HUDEP-2 (cell line): ENCODE measurements at regions not wholly inside any gene's neighbourhood (a gene's known extent, or its start where the extent isn't known, plus 50 kb on each side); places are given as distances from the start of the nearest gene placed in this dataset.
"Not testable (repeated sequence)": the region's sequence is repeated elsewhere in the genome, so short reads cannot be mapped to it uniquely, and the experiment has no call there.

Source experiments
- DNase-seq, 76 experiments: peaks; one replicate each; lab custom pipeline; 2025; ENCODE audit not compliant: unreplicated experiment in 76 of 76; lab: John Stamatoyannopoulos, UW

DNA sequence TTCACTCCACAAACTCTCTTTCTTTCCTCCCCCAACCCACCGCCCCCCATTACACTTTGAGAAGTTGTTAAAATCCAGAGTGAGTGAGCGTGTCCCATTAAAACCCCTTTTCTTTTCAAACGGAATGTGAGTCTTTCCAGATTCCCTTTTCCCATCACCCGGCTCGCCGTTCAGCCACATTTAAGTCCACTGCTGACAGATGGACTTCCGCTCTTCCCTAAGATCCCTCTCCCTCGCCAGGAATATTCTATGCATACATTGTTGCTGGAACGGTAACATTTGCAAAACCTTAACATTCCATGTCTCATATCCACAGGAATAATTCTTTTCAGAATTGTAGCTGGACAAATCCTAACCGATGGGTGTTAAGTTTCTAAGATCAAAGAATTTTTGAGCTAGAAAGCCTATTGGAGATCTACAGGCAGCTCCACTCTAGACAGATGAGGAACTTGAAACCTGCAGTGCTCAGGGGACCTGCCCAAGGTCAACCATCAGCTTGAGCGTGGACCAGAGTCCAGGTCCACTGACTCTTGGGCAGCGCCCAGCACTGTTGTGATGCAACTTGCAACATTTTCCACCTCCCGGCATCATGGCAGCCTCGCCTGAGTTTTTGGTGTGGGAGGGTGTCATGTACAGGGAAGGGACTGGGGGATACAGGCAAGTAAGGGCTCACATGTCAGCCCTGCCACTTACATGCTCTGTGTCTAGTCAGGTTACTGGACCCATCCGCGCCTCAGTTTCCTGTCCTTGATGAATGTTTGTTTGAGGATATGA lies 500.1 kb downstream of the CCDC171 start:
- DNase-seq: no peak

DNA sequence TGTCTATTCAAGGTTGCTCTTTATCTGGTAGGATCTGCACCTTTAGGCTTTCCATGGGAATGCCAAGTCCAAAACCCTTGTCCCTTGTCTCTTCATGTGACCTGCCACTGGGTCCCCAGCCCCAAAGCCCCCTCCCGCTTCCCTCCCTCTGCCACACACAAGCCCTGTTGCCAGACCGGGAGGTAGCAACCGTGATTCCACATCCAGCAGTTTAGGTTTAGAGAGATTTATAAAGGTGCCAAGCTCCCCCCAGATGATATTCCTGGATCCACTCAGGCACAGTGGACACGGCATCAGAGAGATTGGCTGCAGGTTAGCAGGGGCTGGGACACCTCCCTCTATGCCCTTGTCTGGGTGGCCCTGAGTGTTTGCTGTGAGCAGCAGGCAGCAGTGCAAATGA lies 504.7 kb downstream of the CCDC171 start:
- no peak for DNase-seq

DNA sequence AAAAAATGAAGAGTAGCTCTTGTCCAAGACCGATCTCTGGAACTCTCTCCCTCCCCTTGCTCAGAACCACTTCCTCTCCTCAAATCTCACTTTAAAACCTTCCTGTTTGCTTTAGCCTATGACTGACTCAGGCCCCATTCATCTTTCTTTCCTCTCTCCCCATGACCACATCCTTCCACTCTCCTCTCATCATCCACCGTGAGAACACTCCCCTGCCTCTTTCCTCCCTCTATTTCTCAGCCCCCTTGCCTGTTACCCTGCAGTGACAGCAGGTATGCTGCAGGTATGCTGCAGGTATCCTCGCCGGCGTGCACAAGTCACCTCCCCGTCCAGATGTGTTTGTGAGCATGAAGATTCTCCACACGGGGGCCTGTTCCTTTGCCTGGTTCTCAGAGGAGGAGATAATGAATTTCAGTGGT lies 505.3 kb downstream of the CCDC171 start:
- DNase-seq: no peak

DNA sequence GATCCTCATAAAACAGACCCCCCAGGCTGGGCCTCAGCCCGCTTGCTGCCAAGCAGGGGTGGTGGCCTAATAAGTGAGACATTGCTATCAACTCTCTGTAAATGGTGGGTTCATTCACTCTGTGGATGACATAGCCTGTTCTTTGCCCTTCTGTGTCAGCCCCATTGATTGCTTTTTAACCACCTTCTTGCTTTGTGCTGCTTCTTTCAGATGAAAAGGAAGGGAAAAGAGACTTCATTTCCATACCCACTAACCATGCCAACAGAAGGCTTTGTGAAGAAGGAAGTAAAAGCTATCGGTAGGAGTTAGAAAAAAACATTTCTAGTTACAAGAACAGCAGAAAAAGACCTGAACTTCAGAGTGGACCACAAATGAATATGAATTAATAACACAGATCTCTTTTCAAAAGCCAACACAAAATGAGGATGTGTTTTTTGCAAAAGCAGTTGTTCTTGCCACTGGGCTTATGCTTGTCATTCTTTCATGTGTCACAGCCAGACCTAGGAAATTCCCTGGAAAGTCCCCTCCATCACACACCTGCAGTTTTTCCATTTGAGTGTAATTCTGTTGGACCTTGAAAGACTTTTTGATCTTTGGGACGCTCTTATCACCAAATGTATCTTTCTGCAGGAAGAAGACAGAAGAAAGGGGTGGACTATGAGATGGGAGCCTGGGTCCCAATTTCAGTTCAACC lies 507.7 kb downstream of the CCDC171 start:
- no peak for DNase-seq

DNA sequence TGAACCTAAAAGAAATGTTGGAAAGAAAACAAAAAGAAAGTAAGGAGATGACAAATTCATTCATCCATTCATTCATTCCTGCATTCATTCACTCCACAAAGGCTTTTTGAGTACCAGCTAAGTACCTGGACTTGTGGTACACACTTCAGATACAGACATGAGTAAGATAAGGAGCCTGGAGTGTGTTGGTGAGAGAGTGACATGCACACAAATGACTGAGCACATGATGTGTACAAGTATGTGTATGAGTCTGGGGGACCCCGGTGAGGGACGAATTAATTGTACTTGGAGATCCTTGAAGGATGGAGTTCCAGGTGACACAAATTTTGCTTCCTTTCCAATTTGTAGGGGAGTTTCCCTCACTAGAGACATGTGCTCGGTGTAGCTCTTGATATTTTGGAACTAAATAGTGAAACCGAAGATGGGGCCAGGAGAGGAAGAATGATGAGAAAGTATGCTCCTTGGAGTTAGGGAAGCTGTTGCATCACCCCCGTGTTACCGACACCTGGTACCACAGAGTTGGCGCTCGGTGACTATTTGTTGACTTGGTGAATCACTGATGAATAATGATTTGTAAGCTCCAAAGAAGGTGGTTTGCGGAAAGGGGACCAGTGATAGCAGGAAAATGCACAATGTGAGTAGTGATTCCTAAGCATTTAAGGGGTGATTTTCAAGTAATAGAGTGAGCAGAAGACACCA lies 509.8 kb downstream of the CCDC171 start:
- DNase-seq: no peak

DNA sequence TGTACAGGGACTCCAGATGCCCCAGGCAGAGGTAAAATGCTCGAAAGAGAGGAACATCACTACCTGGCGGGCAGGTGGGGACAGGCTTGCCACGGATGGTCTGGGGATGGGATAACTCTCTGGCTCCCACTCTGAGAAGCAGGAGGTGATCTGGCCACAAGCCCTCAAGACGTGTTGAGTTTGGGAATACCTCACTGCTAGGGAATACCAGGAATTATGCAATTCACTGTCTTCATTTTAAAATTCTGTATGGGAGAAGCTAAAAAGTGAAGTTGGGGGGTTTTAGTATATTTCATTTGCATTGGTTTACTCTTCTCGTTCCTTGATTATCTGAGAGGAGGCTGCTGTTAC lies 510.4 kb downstream of the CCDC171 start:
- DNase-seq: no peak

DNA sequence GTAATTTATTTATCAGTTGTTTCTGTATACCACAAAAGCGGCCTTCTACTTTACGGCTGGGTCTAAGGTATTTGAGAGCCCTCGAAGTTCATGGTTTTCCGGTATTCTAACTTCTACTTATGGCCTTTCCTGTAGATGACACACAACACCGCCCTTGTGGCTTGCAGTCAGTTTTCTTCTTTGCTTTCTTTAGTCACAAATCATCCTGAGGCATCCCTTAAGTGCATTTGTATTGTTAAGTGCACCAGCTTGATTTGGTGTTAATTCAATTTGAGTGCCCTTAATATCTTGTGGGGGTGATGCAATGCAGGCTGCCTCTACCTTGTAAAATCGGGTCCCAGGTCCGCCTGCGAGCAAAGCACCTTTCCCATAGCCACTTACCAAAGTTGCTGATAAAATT lies 511.9 kb downstream of the CCDC171 start:
- DNase-seq: no peak

DNA sequence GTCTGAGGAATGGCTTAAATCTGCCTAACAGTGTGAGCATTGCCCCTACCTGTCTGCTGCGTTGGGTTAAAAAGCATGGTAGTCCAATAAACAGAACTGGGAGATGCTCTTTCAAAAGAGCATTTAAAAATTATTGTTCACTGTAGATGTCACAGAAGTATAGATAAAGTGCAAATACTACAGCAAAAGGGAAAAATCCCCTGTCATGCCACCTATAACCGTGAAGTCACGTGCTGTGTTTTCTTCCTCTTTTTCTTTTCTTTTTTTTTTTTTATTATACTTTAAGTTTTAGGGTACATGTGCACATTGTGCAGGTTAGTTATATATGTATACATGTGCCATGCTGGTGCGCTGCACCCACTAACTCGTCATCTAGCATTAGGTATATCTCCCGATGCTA lies 513.4 kb downstream of the CCDC171 start:
- not testable (repeated sequence) for DNase-seq

DNA sequence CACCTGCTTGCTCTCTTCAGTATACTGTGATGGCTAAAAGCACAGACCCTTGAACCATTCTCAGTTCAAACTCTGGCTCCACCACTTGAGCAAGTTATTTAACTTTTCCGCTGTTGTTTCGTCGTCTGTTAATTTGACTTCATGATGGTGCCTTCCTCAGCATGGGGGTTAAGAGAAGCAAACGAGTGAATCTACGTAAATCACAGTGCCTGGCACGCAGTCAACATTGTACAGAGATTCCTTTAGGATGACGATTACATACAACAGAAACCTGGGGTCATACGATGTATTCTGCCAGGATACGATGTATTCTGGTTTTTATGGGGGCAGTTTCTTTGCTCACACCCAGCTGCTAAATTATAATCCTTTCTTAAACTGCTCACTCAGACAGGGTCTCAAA lies 515.6 kb downstream of the CCDC171 start:
- DNase-seq: no peak

DNA sequence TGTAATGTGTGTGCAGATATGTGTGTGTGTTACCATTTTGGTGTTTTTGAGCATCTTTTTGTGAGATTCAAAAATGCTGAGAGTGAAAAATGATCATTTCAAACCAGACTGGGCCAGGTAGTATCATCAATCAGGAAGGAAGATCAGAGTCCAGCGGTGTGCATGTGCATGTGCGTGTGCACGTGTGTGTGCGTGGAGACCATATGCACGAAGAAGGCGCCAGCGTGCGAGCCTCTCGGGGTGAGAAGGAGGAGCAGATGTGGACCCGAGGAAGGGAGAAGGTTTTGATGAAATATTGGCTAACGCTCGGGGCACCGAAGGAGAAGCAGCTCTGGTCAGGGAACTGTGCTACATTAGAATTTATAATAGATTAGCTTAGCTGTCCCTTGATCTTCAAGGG lies 516.4 kb downstream of the CCDC171 start:
- no peak for DNase-seq

DNA sequence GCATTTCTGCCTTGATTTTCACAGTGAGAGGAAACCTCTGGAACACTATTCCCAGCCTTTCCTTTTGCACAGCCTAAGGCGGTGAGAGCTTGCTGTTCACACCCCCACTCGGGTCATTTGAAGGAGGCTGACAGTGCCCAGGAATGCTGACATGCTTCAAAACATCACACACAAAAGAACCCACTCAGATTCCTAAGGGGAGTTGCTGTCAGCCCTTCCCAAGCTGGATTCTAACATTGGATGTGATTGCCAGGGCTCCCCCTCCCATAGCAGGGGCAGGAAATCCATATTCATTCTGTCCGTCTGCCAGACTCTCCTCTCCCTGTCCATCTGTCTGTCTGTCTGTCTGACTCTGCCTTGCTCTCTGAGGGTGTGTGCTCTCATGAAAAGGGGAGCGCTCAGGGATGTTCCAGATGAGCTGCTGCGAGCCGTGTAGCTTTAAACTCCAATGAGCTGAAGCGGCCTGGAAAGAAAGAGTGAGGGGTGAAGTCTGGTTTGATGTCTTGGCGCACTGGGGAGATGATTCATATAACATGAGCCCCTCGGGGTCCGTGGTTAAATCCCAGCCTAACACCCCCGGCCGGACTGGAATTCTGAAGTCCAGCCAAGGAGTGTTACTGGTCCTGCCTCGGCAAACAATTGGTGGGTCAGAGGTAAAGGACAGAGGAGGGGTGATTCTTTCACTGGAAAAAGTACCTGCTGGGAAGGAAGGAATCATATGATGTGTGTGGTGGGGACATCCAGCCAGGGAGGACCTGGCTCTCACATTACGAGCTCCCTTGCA lies 517.0 kb downstream of the CCDC171 start:
- no peak for DNase-seq

DNA sequence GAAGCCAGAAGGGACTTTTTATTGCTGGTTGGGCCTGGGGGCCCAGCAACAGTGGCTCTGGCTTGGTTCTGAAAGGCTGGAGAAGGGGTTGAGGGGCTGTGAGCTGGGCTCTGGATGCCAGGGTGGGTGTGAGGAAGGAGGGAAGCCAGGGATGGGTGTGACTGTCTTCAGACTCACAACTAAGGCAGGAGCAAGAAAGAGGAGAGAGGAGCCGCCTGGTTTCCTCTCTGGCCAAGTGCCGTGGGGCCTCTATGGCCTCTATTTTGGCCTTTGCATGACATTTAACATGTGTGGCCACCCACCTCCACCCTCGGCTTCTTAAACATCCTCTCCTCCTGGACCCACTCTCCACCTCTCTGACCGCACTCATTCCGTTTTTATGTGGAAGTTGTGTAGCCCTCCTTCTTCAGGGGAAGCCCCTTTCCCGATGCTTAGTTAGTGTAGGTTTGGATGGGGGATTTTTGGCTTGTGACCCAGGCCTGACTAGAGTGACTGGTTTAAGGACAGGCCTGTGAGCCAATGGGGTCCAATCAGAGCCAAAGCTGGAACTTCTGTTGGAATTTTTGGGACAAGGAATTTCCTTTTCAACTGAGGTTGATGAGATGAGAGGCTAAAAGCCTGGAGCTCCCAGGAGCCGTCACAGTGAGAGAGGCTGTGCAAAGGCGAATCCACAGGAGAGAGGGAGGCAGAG lies 517.8 kb downstream of the CCDC171 start:
- DNase-seq: no peak

DNA sequence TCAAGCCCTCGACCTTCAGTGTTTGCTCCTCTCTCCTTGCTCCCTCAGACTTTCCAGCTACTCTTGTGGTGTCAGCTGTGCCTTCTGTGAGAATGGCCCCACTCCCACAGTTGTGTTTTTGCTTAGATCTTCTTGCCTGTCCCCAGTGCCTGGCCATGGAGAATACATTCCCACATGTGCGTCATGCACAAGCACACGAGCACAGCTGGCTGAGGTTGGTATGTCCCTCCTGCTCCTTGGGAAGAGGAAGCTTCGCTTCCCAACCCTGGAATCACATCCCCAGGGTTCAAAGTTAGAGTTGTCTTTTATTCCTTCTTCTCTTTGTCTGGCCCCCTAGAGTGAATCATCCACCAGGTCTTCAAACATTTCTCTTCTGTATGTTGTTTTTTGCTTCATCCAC lies 518.6 kb downstream of the CCDC171 start:
- DNase-seq: no peak

DNA sequence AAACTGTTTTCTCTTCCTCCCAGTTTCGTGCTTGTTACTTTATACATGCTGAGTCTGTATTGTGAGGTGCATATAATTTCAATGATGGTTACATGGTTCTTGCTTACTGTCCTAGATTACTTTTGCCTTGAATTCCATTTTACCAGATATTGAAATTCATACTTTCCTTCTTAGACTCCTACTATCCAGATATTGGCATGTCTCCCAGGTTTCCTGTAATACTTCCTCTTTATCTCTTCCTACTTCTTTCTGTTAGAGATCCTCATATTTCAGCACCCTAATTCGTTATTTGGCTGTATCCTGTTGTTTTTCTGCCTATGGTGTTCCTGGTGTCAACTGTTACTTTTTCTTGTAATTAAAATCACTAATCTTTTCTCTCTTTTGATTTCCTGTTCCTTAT lies 522.1 kb downstream of the CCDC171 start:
- DNase-seq: no peak

DNA sequence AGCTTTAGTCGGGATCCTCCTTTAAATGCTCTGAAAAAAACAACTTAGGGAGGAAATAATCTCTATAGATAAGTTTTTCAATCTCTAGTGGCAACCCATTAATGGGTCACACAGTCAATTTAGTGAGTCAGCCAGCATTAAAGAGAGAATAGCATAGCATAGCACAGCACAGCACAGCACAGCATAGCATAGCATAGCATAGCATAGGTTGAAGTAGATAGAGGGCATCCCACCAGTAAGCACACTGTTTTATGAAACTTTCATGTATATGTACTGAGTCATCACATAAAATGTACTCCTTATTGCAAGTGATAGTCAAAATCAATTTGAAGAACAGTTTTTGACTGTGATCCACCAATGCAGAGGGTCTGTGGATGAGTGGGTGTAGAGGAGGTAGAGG lies 522.9 kb downstream of the CCDC171 start:
- no peak for DNase-seq

DNA sequence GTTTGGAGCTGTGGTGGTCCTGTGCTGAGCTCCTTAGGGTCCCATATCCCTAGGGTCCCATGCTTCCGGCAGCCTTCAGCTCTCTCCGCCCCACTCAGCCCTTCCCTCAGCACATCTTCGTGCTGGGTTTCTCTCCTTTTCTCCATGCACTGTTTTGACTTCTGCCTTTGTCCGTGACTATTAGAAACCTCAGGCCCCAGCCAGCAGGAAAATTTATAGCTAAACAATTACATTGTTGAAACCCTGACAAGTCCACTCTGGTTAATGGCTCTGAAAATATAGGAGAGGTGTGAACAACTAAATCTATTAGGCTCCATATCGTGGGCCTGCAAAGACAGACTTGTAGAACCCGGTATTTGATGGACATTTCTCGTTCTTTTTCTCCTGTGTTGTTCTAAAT lies 523.7 kb downstream of the CCDC171 start:
- no peak for DNase-seq

DNA sequence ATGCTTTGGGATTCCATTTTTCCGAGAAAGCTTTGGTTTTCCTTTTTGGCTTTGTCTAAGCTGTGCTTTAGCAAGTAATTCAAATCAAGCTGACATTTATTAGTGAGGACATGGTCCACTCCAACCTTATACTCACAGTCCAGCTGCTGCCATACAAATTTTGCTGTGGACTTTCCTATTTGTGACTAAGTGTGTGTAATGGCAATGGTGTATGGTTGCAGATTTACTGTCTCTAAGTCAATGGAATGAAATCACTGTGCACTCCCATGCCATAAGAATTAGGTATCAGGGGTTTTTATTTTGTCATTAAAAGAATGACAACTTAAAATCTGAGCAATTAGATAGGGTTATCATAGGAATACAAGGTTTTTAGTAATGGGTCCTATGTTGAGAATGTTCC lies 530.0 kb downstream of the CCDC171 start:
- DNase-seq: no peak

DNA sequence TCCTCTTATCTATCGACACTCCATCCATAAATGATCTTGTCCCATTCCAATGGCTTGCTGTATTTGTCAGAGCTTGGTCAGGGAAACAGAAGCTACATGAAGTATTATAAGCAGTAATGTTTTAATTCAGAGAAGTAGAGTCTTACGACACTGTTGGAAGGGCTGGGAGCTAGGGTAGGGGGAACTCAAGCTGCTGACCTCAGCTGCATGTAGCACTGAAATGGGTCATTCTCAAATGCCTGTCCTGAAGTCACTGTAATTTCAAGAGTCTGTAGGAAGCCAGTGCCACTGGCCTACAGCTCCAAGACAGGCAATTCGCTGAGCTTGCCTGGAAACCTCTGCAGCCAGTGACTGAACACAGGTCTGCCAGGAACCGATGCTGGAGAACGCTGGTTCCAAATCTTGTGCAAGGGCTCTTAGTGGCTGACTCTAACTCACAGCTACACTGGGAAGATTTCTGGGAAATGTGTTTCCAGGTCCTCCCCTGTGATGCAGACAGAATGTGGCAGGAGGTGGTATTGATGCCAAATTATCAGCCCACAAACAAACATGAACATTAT lies 532.4 kb downstream of the CCDC171 start:
- no peak for DNase-seq

DNA sequence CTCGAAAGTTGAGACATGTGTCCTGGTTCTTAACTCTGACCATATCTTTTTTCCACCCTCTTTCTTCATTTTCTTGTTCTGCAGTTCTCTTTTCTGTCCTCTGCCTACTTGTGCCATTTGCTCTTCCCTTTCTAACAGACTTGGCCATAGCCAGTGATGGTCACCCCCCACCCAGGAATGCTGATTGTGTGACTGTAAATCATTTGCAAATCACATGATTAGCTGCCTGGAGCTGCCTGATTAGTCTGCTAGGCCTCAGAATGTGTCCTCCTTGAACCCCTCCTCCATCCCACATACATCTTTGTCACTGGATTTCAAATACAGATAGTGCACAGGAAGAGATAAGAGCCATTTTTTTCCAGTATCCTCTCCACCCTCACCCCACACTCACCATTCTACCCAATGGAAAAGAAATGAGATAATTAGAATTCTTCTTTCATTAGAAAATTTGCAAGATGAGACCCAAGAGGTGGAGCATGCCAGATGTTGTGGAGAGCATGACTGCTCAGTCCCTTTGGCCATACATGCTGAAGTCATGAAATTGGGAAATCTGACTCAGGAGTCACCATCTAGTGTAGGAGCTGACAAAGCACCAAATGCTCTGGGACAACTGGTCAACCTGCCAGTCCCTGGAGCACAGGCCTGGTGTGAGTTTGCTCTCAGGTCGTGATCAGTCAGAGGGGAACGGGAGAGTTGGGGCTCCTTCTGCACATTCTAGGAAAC lies 538.2 kb downstream of the CCDC171 start:
- DNase-seq: peak in 1 of 76 experiments; percentile 3
